GM06990 (cell line): ENCODE measurements at regions not wholly inside any gene's neighbourhood (a gene's known extent, or its start where the extent isn't known, plus 50 kb on each side); places are given as distances from the start of the nearest gene placed in this dataset.

Experiments
- DNase-seq: peaks from one replicate; pipeline ENCODE4 v3.0.0-alpha.2; 2011; ENCODE audit not compliant: insufficient read length; ENCODE audit errors: extremely low read depth
- H3K27me3 ChIP-seq: replicated peaks from 2 replicates; pipeline ENCODE4 v1.6.0; 2011; ENCODE audit warnings: low read length; ENCODE audit not compliant: control insufficient read depth, insufficient read depth
- H3K36me3 ChIP-seq: 2 replicates; pipeline ENCODE4 v1.5.1; 2011; ENCODE audit warnings: low read length; ENCODE audit not compliant: control insufficient read depth, insufficient read depth
- H3K4me3 ChIP-seq: replicated peaks from 2 replicates; pipeline ENCODE4 v1.5.1; 2011; ENCODE audit warnings: low read depth, mild to moderate bottlenecking, control low read depth, low read length
- CTCF ChIP-seq: IDR thresholded peaks from 2 replicates; pipeline ENCODE4 v1.5.1; 2011; ENCODE audit warnings: low read length, control low read depth, mild to moderate bottlenecking, inconsistent platforms; ENCODE audit not compliant: insufficient read depth, poor library complexity, severe bottlenecking

- DNase-seq: no peak
- Histone ChIP-seq H3K4me3 (no peak overlapping the region), H3K36me3 (no peaks in the 10 kb centered on the region), H3K27me3 (peaks cover 3% of the 10 kb centered on the region)
- peak; percentile 47 for TF ChIP-seq CTCF
These were observed 108.1 kb downstream of the DHX15 start for GRCh38 chr4:24476282-24476681.

GRCh38 chr4:24475756-24476155, 108.6 kb downstream of the DHX15 start:
- Histone ChIP-seq H3K4me3 (no peak overlapping the region), H3K27me3 (peaks cover 2% of the 10 kb centered on the region), H3K36me3 (no peaks in the 10 kb centered on the region)
- no peak for DNase-seq
- no peak for TF ChIP-seq CTCF

- Histone ChIP-seq H3K36me3 (no peaks in the 10 kb centered on the region), H3K27me3 (peaks cover 2% of the 10 kb centered on the region; the same call in 1 of the 2 replicates), H3K4me3 (peak overlapping the region; percentile 67)
- no peak for TF ChIP-seq CTCF
- peak; percentile 12 for DNase-seq
These were observed 111.0 kb downstream of the DHX15 start for GRCh38 chr4:24473309-24473721.

- TF ChIP-seq CTCF: peak; percentile 60
- Histone ChIP-seq H3K4me3 (peak overlapping the region; percentile 67), H3K27me3 (peaks cover 2% of the 10 kb centered on the region; the same call in 1 of the 2 replicates), H3K36me3 (no peaks in the 10 kb centered on the region)
- peak; percentile 78 for DNase-seq
These were observed 111.6 kb downstream of the DHX15 start for GRCh38 chr4:24472514-24473308.

GRCh38 chr4:24472161-24472510, 112.2 kb downstream of the DHX15 start:
- no peak for TF ChIP-seq CTCF
- Histone ChIP-seq H3K36me3 (no peaks in the 10 kb centered on the region), H3K27me3 (peaks cover 2% of the 10 kb centered on the region; the same call in 1 of the 2 replicates), H3K4me3 (peak overlapping the region; percentile 67)
- DNase-seq: peak; percentile 13
